ENCODE measurements at regions not wholly inside any gene's neighbourhood (a gene's known extent, or its start where the extent isn't known, plus 50 kb on each side); places are given as distances from the start of the nearest gene placed in this dataset.

- no peak for DNase-seq
- Mint-ChIP-seq H3K36me3 (ENCODE audit: low read depth) (no peaks in the 10 kb centered on the region), H3K9me3 (no peaks in the 10 kb centered on the region), H3K27ac (peak overlapping the region; percentile 43), H3K4me1 (ENCODE audit: low read depth) (peaks cover 35% of the 10 kb centered on the region), H3K27me3 (ENCODE audit: insufficient read depth) (no peaks in the 10 kb centered on the region), H3K4me3 (no peak overlapping the region)
- TF ChIP-seq CTCF (IDR thresholded peaks at IDR 0.05) = no peak
Observed at GRCh38 chr12:93184672-93185368, 192.9 kb upstream of the NUDT4 start.

- DNase-seq = no peak
- Mint-ChIP-seq H3K27ac (no peak overlapping the region), H3K4me1 (ENCODE audit: low read depth) (peaks cover 33% of the 10 kb centered on the region), H3K4me3 (no peak overlapping the region), H3K36me3 (ENCODE audit: low read depth) (no peaks in the 10 kb centered on the region), H3K9me3 (no peaks in the 10 kb centered on the region), H3K27me3 (ENCODE audit: insufficient read depth) (no peaks in the 10 kb centered on the region)
- no peak for TF ChIP-seq CTCF (IDR thresholded peaks at IDR 0.05)
Observed at GRCh38 chr12:93185369-93185741, 192.4 kb upstream of the NUDT4 start.

- no peaks in the 10 kb centered on the region for H3K9me3 Mint-ChIP-seq
- H3K4me1 Mint-ChIP-seq (ENCODE audit: low read depth) = peaks cover 32% of the 10 kb centered on the region
- TF ChIP-seq CTCF (IDR thresholded peaks at IDR 0.05) = no peak
- H3K4me3 Mint-ChIP-seq = no peak overlapping the region
- DNase-seq = no peak
- no peaks in the 10 kb centered on the region for H3K36me3 Mint-ChIP-seq (ENCODE audit: low read depth)
- H3K27me3 Mint-ChIP-seq (ENCODE audit: insufficient read depth) = no peaks in the 10 kb centered on the region
- H3K27ac Mint-ChIP-seq = no peak overlapping the region
Observed at GRCh38 chr12:93186131-93186530, 191.6 kb upstream of the NUDT4 start.

- Mint-ChIP-seq H3K36me3 (ENCODE audit: low read depth) (no peaks in the 10 kb centered on the region), H3K9me3 (no peaks in the 10 kb centered on the region), H3K27ac (no peak overlapping the region), H3K4me1 (ENCODE audit: low read depth) (peaks cover 32% of the 10 kb centered on the region), H3K27me3 (ENCODE audit: insufficient read depth) (no peaks in the 10 kb centered on the region), H3K4me3 (no peak overlapping the region)
- TF ChIP-seq CTCF (IDR thresholded peaks at IDR 0.05) = no peak
- no peak for DNase-seq
Observed at GRCh38 chr12:93186621-93187020, 191.1 kb upstream of the NUDT4 start.

- no peak for DNase-seq
- Mint-ChIP-seq H3K36me3 (ENCODE audit: low read depth) (0 out of 2 replicates have a peak, but pooled peaks cover 5% of the 10 kb centered on the region), H3K27ac (peak overlapping the region; percentile 59), H3K9me3 (no peaks in the 10 kb centered on the region), H3K4me1 (ENCODE audit: low read depth) (peaks cover 30% of the 10 kb centered on the region), H3K27me3 (ENCODE audit: insufficient read depth) (no peaks in the 10 kb centered on the region), H3K4me3 (peak overlapping the region; percentile 78; the same call in 1 of the 2 replicates)
- TF ChIP-seq CTCF (IDR thresholded peaks at IDR 0.05) = no peak
Observed at GRCh38 chr12:93191423-93191822, 186.3 kb upstream of the NUDT4 start.
